Astrocyte of the cerebellum (primary cell): ENCODE measurements at regions not wholly inside any gene's neighbourhood (a gene's known extent, or its start where the extent isn't known, plus 50 kb on each side); places are given as distances from the start of the nearest gene placed in this dataset.

Source experiments
- DNase-seq: peaks from one replicate; pipeline ENCODE4 v3.0.0-alpha.2; 2011; ENCODE audit warnings: low read depth
- H3K4me3 ChIP-seq: 2 replicates; pipeline ENCODE4 v1.5.1; 2011; ENCODE audit warnings: mild to moderate bottlenecking, low read depth, low read length, moderate library complexity
- CTCF ChIP-seq: IDR thresholded peaks from 2 replicates; pipeline ENCODE4 v1.5.1; 2012; ENCODE audit warnings: low read length, low read depth, moderate library complexity, mild to moderate bottlenecking; ENCODE audit errors: missing control alignments
- in situ Hi-C: cut with HindIII; loops from 2 replicates; pipeline ENCODE4 v1.10.0; 2017; ENCODE audit warnings: low sequenced_read_pairs

- no peak overlapping the region for H3K4me3 ChIP-seq
- in situ Hi-C loops = no loop called here
- DNase-seq = no peak
- TF ChIP-seq CTCF = no peak
Measured at GRCh38 chr2:6234702-6235101, 542.5 kb downstream of the SOX11 start.

GRCh38 chr2:6236317-6236716 is 544.1 kb downstream of the SOX11 start:
- no peak for TF ChIP-seq CTCF
- in situ Hi-C loops = no loop called here
- DNase-seq = no peak
- H3K4me3 ChIP-seq = no peak overlapping the region

DNA sequence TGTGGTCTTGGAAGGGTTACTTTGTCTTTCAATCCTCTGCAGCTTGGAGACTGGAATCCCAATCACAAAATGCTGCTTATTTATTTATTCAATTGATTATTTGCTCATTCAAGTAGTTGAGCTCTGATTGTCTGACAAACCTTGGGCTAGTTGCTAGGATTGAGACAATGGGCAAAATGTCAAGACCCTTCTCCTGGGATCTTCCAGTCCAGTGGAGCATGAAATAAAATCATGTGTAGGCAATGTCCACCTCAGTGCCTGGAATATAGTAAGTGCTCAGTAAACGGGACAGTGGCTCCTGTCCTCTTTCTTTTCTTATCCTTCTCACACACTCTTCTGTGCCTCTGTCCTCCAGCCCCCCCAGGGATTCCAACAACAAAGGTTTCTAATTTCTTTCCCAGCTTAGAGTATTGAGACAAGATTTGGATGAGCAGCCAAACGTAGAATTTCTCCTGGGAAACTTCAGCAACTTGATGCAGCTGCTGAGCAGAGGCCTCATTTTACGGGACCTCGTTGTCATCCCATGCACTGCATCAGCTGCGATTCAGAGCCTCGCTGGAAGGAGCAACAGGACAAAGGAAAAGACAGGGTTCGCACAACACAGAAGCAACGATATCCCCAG is 545.0 kb downstream of the SOX11 start:
- in situ Hi-C loops = no loop called here
- DNase-seq = no peak

DNA sequence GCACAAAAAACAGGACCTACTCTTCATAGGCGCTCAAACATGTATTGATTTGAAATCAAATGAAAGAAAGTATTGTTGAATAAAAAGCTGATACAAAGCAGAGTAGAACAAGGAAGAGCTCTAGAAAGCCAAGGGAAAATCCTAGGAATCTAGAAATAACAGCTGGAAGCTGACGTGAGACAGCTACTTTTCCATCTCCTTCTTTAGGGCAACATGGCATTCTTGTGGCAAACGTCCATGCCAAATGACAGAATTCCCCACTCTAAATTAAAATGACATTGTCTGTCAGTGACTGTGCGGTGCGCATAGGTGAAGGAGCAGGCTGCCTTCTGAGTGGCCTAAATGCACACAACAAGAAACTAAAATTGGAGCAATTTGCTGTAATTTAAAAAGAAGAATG is 557.4 kb downstream of the SOX11 start:
- no peak overlapping the region for H3K4me3 ChIP-seq
- no peak for TF ChIP-seq CTCF
- no peak for DNase-seq
- in situ Hi-C loops = no loop called here

More for the DNA sequence above, 545.0 kb downstream of the SOX11 start:
- no peak overlapping the region for H3K4me3 ChIP-seq
- TF ChIP-seq CTCF = no peak

DNA sequence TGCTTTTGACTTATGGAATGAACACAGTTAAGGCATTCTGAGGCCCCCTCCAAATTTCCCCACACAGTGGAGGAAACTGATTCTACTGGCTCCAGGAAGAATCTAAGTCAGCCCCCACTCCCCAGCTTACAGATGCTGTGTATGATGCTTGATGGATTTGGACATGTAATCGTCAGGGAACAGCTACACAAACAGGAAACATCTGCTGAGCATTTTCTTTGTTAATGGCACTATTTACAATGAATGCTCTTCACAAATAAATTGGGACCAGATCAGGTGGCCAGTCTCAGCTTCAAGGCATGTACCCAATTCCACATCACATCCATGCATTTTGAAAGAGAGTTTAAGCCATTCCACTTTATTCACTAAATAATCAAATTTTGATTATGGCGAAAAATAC is 562.3 kb downstream of the SOX11 start:
- TF ChIP-seq CTCF = no peak
- H3K4me3 ChIP-seq = no peak overlapping the region
- no peak for DNase-seq
- in situ Hi-C loops = no loop called here

DNA sequence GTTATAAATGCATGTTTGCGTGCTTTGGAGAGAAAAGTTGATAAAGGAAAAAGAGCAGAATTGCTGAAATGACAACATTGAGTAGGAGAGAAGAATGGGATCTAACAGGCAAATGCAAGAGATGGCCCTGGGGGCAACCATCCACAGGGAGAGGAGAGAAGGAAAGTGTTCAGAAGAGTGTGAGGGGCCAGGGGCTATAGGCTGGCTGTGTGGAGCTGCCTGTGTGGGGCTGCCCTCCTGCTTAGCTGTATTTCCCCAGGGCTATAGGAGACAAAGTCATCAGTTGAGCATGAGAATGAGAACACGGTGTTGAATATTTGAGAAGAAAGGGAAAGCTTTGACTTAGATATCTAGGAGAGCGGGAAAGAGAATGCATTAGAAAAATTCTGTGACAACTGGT is 572.0 kb downstream of the SOX11 start:
- TF ChIP-seq CTCF = no peak
- no peak overlapping the region for H3K4me3 ChIP-seq
- in situ Hi-C loops = no loop called here

More for the DNA sequence above, 572.0 kb downstream of the SOX11 start:
- no peak for DNase-seq
